Liver (tissue), 8 donors: ENCODE measurements at regions not wholly inside any gene's neighbourhood (a gene's known extent, or its start where the extent isn't known, plus 50 kb on each side); places are given as distances from the start of the nearest gene placed in this dataset.

Source experiments
- DNase-seq: peaks from one replicate; pipeline ENCODE4 v3.0.0-alpha.2; 2017; ENCODE audit warnings: low spot score
- H3K27ac ChIP-seq, 2 donors: one replicate each; pipeline ENCODE4 v1.7.0; 2013; ENCODE audit warnings: inconsistent platforms in 2 of 2, low read length in 2 of 2, control low read depth in 1 of 2, low read depth in 1 of 2, mild to moderate bottlenecking in 1 of 2
- H3K27me3 ChIP-seq, 4 donors: one replicate each; pipeline versions ENCODE4 v1.6.1 to v1.7.0; 2013; ENCODE audit warnings: low read length in 3 of 4, inconsistent platforms in 1 of 4, mild to moderate bottlenecking in 1 of 4, moderate library complexity in 1 of 4; ENCODE audit not compliant: control insufficient read depth in 4 of 4, insufficient read depth in 4 of 4
- H3K36me3 ChIP-seq, 4 donors: one replicate each; pipeline versions ENCODE4 v1.6.1 to v1.7.0; 2013; ENCODE audit warnings: low read length in 3 of 4, mild to moderate bottlenecking in 3 of 4, low read depth in 1 of 4, moderate library complexity in 1 of 4; ENCODE audit not compliant: control insufficient read depth in 4 of 4, insufficient read depth in 3 of 4
- H3K4me1 ChIP-seq, 4 donors: one replicate each; pipeline versions ENCODE4 v1.6.1 to v1.7.0; 2013; ENCODE audit warnings: low read length in 3 of 4, mild to moderate bottlenecking in 3 of 4, moderate library complexity in 1 of 4; ENCODE audit not compliant: control insufficient read depth in 4 of 4, insufficient read depth in 4 of 4
- H3K4me3 ChIP-seq, 3 donors: one replicate each; pipeline versions ENCODE4 v1.6.1 to v1.7.0; 2013; ENCODE audit warnings: low read length in 3 of 3, control low read depth in 1 of 3, low read depth in 1 of 3, mild to moderate bottlenecking in 1 of 3
- H3K9ac ChIP-seq, 2 donors: one replicate each; pipeline ENCODE4 v1.7.0; 2013; ENCODE audit warnings: low read length in 2 of 2, mild to moderate bottlenecking in 2 of 2, moderate library complexity in 2 of 2, control low read depth in 1 of 2, low read depth in 1 of 2
- H3K9me3 ChIP-seq, 4 donors: one replicate each; pipeline versions ENCODE4 v1.6.1 to v1.7.0; 2013; ENCODE audit warnings: low read length in 3 of 4; ENCODE audit not compliant: control insufficient read depth in 4 of 4
- ATF3 ChIP-seq: IDR thresholded peaks from 2 replicates; pipeline ENCODE4 v1.6.1; 2016; ENCODE audit warnings: antibody characterized with exemption
- CTCF ChIP-seq: fragments of 150-350 bp; IDR thresholded peaks from 2 replicates; pipeline ENCODE4 v1.5.1; 2017; ENCODE audit warnings: improper control_type of control experiment, low read depth, low read length; ENCODE audit not compliant: missing input control
- EGR1 ChIP-seq, 2 donors: IDR thresholded peaks; 2 replicates each; pipeline ENCODE4 v1.6.1; 2016 to 2018; ENCODE audit warnings: antibody characterized with exemption in 2 of 2, low read depth in 2 of 2
- FOXA1 ChIP-seq: IDR thresholded peaks from 2 replicates; pipeline ENCODE4 v1.6.1; 2016; ENCODE audit warnings: antibody characterized with exemption
- FOXA2 ChIP-seq: IDR thresholded peaks from 2 replicates; pipeline ENCODE4 v1.6.1; 2016; ENCODE audit warnings: antibody characterized with exemption
- GABPA ChIP-seq, 2 donors: IDR thresholded peaks in 1 of 2; conservative IDR thresholded peaks in 1 of 2; 2 replicates each; pipeline ENCODE4 v1.6.1; 2016; ENCODE audit warnings: antibody characterized with exemption in 2 of 2, mild to moderate bottlenecking in 1 of 2, moderate library complexity in 1 of 2
- HNF4A ChIP-seq, 2 donors: conservative IDR thresholded peaks; 2 replicates each; pipeline ENCODE4 v1.6.1; 2016; ENCODE audit warnings: antibody characterized with exemption in 2 of 2, mild to moderate bottlenecking in 2 of 2
- HNF4G ChIP-seq: IDR thresholded peaks from 2 replicates; pipeline ENCODE4 v1.6.1; 2016; ENCODE audit warnings: antibody characterized with exemption
- JUND ChIP-seq, 2 donors: IDR thresholded peaks; 2 replicates each; pipeline ENCODE4 v1.6.1; 2016; ENCODE audit warnings: antibody characterized with exemption in 2 of 2
- NR2F2 ChIP-seq: IDR thresholded peaks from 2 replicates; pipeline ENCODE4 v1.6.1; 2016; ENCODE audit warnings: antibody characterized with exemption
- RAD21 ChIP-seq, 2 donors: IDR thresholded peaks; 2 replicates each; pipeline ENCODE4 v1.6.1; 2016; ENCODE audit warnings: antibody characterized with exemption in 2 of 2, mild to moderate bottlenecking in 2 of 2
- RXRA ChIP-seq, 2 donors: IDR thresholded peaks; 2 replicates each; pipeline ENCODE4 v1.6.1; 2017 to 2018; ENCODE audit warnings: antibody characterized with exemption in 2 of 2, mild to moderate bottlenecking in 1 of 2
- SP1 ChIP-seq: IDR thresholded peaks from 2 replicates; pipeline ENCODE4 v1.6.1; 2018; ENCODE audit warnings: antibody characterized with exemption, mild to moderate bottlenecking
- TAF1 ChIP-seq: conservative IDR thresholded peaks from 2 replicates; pipeline ENCODE4 v1.6.1; 2016; ENCODE audit warnings: antibody characterized with exemption, mild to moderate bottlenecking
- YY1 ChIP-seq: IDR thresholded peaks from 2 replicates; pipeline ENCODE4 v1.6.1; 2016; ENCODE audit warnings: antibody characterized with exemption, mild to moderate bottlenecking
- WGBS: extraction: QIAGEN DNeasy Blood & Tissue Kit; methylation state at CpG from one replicate; pipeline ENCODE4 v1.1.7; 2013; 5-methylcytosine and 5-hydroxymethylcytosine counted together
- TF ChIP-seq, protein P1 (sequence below): IDR thresholded peaks from 2 replicates; pipeline ENCODE4 v1.6.1; 2016; ENCODE audit warnings: antibody characterized with exemption, mild to moderate bottlenecking
- TF ChIP-seq, protein P2 (sequence below): IDR thresholded peaks from 2 replicates; pipeline ENCODE4 v1.6.1; 2016; ENCODE audit warnings: antibody characterized with exemption
- TF ChIP-seq, protein P3 (sequence below): IDR thresholded peaks from 2 replicates; pipeline ENCODE4 v1.6.1; 2016; ENCODE audit warnings: antibody characterized with exemption
- donor health status: healthy.
- donor health status: healthy.
- donor health status: healthy.
- donor health status: healthy.
- donor health status: healthy.

DNA sequence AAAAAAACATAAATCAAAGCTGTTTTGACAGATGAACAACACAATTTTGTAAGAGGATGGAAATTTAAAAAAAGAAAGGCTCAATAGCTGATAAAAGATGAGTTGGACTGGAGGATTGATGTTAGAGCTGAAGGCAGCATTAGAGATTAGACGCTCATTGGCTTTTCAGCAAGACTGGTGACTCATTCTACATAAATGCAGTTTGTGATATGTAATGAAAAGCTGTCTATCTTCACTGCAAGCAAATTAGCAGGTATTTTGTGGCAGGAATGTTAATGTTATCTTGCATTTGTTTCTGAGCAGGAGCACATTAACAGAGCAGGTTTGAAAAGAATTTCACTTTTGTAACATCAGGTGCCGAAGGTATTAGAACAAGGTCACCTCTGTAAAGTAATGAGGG lies 442.7 kb upstream of the NOVA1 start:
- 68% methylated on average over 2 of the region's 2 CpGs for WGBS
- Histone ChIP-seq H3K4me1 (no peaks in the 10 kb centered on the region), H3K9me3 (no peaks in the 10 kb centered on the region), H3K27me3 (no peaks in the 10 kb centered on the region), H3K27ac (no peak overlapping the region), H3K4me3 (no peak overlapping the region), H3K36me3 (no peaks in the 10 kb centered on the region), H3K9ac (no peak overlapping the region)
- TF ChIP-seq CTCF (no peak), RXRA (IDR thresholded peaks at IDR 0.05) (no peak), YY1 (no peak), JUND (IDR thresholded peaks at IDR 0.05) (no peak), TAF1 (no peak), ATF3 (no peak), HNF4G (no peak), SP1 (no peak), GABPA (IDR thresholded peaks at IDR 0.05 in 1 of 2, conservative IDR thresholded peaks at IDR 0.05 in 1 of 2) (no peak), FOXA2 (no peak), HNF4A (conservative IDR thresholded peaks at IDR 0.05) (no peak), EGR1 (IDR thresholded peaks at IDR 0.05; ENCODE audit: low read depth in 2 of 2) (no peak), NR2F2 (no peak), RAD21 (IDR thresholded peaks at IDR 0.05) (no peak), FOXA1 (no peak)
- TF ChIP-seq, protein P1, sequence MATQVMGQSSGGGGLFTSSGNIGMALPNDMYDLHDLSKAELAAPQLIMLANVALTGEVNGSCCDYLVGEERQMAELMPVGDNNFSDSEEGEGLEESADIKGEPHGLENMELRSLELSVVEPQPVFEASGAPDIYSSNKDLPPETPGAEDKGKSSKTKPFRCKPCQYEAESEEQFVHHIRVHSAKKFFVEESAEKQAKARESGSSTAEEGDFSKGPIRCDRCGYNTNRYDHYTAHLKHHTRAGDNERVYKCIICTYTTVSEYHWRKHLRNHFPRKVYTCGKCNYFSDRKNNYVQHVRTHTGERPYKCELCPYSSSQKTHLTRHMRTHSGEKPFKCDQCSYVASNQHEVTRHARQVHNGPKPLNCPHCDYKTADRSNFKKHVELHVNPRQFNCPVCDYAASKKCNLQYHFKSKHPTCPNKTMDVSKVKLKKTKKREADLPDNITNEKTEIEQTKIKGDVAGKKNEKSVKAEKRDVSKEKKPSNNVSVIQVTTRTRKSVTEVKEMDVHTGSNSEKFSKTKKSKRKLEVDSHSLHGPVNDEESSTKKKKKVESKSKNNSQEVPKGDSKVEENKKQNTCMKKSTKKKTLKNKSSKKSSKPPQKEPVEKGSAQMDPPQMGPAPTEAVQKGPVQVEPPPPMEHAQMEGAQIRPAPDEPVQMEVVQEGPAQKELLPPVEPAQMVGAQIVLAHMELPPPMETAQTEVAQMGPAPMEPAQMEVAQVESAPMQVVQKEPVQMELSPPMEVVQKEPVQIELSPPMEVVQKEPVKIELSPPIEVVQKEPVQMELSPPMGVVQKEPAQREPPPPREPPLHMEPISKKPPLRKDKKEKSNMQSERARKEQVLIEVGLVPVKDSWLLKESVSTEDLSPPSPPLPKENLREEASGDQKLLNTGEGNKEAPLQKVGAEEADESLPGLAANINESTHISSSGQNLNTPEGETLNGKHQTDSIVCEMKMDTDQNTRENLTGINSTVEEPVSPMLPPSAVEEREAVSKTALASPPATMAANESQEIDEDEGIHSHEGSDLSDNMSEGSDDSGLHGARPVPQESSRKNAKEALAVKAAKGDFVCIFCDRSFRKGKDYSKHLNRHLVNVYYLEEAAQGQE = no peak
- TF ChIP-seq, protein P2, sequence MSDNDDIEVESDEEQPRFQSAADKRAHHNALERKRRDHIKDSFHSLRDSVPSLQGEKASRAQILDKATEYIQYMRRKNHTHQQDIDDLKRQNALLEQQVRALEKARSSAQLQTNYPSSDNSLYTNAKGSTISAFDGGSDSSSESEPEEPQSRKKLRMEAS = no peak
- TF ChIP-seq, protein P3, sequence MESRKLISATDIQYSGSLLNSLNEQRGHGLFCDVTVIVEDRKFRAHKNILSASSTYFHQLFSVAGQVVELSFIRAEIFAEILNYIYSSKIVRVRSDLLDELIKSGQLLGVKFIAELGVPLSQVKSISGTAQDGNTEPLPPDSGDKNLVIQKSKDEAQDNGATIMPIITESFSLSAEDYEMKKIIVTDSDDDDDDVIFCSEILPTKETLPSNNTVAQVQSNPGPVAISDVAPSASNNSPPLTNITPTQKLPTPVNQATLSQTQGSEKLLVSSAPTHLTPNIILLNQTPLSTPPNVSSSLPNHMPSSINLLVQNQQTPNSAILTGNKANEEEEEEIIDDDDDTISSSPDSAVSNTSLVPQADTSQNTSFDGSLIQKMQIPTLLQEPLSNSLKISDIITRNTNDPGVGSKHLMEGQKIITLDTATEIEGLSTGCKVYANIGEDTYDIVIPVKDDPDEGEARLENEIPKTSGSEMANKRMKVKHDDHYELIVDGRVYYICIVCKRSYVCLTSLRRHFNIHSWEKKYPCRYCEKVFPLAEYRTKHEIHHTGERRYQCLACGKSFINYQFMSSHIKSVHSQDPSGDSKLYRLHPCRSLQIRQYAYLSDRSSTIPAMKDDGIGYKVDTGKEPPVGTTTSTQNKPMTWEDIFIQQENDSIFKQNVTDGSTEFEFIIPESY = no peak
- DNase-seq = no peak

DNA sequence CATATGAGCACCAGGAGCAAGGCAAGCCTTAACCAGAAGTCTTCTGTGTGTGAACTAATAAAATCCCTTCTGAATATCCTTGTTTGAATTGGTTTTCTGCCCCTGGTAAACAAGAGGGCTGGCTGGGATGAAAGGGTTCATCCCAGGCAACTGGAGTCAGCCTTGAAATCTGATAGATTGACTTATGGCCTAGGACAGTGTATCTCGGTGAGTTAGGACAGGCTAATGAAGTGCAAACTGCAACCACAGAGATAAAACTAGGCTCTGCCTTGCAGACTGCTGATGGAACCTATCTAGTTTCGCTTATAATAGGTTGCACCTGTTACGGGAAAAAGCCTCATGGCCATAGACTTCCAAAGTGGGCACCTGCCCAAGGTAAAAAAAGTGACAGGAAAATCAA lies 451.9 kb upstream of the NOVA1 start:
- no peaks in the 10 kb centered on the region for H3K9me3 ChIP-seq
- no peak overlapping the region for H3K4me3 ChIP-seq
- DNase-seq = no peak
- no peak overlapping the region for H3K27ac ChIP-seq
- H3K9ac ChIP-seq = no peak overlapping the region
- H3K36me3 ChIP-seq = no peaks in the 10 kb centered on the region
- no peaks in the 10 kb centered on the region for H3K4me1 ChIP-seq
- 47% methylated on average over 3 of the region's 3 CpGs for WGBS
- no peaks in the 10 kb centered on the region for H3K27me3 ChIP-seq
- no peak for TF ChIP-seq GABPA (IDR thresholded peaks at IDR 0.05 in 1 of 2, conservative IDR thresholded peaks at IDR 0.05 in 1 of 2)
- no peak for TF ChIP-seq HNF4G
- no peak for TF ChIP-seq CTCF
- TF ChIP-seq, protein P3 = no peak
